HEK293 (cell line): ENCODE measurements at regions not wholly inside any gene's neighbourhood (a gene's known extent, or its start where the extent isn't known, plus 50 kb on each side); places are given as distances from the start of the nearest gene placed in this dataset.

ENCODE experiments used
- CTCF ChIP-seq: fragments of 450-650 bp; formaldehyde crosslinking; IDR thresholded peaks from 2 replicates; pipeline ENCODE4 v1.5.1; 2016; ENCODE audit warnings: missing biosample characterization, missing genetic modification characterization
- ZNF24 ChIP-seq: fragments of 450-650 bp; formaldehyde crosslinking; IDR thresholded peaks from 2 replicates; pipeline ENCODE4 v1.5.1; 2016; ENCODE audit warnings: missing biosample characterization, missing genetic modification characterization

- TF ChIP-seq CTCF (tag by site-specific recombination), result no peak
- no peak for TF ChIP-seq ZNF24 (tag by site-specific recombination)
Observed at GRCh38 chrX:37904833-37905232, 57.5 kb upstream of the DYNLT3 start.
